ENCODE measurements at regions not wholly inside any gene's neighbourhood (a gene's known extent, or its start where the extent isn't known, plus 50 kb on each side); places are given as distances from the start of the nearest gene placed in this dataset.

GRCh38 chr5:20335978-20336377 is 348.0 kb upstream of the CDH18 start:
- no peak overlapping the region for H3K27ac ChIP-seq (ENCODE audit: low read depth in 2 of 2, low read length in 2 of 2)
- TF ChIP-seq CTCF (IDR thresholded peaks at IDR 0.05; ENCODE audit: borderline replicate concordance, extremely low read depth, insufficient read depth) = no peak
- H3K9me3 ChIP-seq (ENCODE audit: control insufficient read depth in 2 of 3, insufficient read depth in 1 of 3, low read length in 3 of 3) = no peaks in the 10 kb centered on the region
- no peak for FAIRE-seq
- no peak for DNase-seq
- H3K4me3 ChIP-seq (ENCODE audit: low read length in 3 of 3) = no peak overlapping the region
- intact Hi-C loops (cut with DNase I) = no loop called here
- H3K36me3 ChIP-seq (ENCODE audit: control insufficient read depth in 2 of 3, insufficient read depth in 3 of 3, low read length in 3 of 3) = no peaks in the 10 kb centered on the region
- H3K4me1 ChIP-seq (ENCODE audit: control insufficient read depth in 2 of 3, insufficient read depth in 2 of 3, low read depth in 1 of 3, low read length in 3 of 3) = no peaks in the 10 kb centered on the region
- no peak overlapping the region for H3K9ac ChIP-seq (ENCODE audit: low read length in 3 of 3)
- no peaks in the 10 kb centered on the region for H3K27me3 ChIP-seq (ENCODE audit: control insufficient read depth, insufficient read depth, low read length)

- no peaks in the 10 kb centered on the region for H3K27me3 ChIP-seq (ENCODE audit: control insufficient read depth, insufficient read depth, low read length)
- DNase-seq (no peak), FAIRE-seq (no peak)
- H3K9ac ChIP-seq (ENCODE audit: low read length in 3 of 3) = no peak overlapping the region
- H3K4me1 ChIP-seq (ENCODE audit: control insufficient read depth in 2 of 3, insufficient read depth in 2 of 3, low read depth in 1 of 3, low read length in 3 of 3) = no peaks in the 10 kb centered on the region
- H3K27ac ChIP-seq (ENCODE audit: low read depth in 2 of 2, low read length in 2 of 2) = no peak overlapping the region
- intact Hi-C loops (cut with DNase I) = no loop called here
- no peaks in the 10 kb centered on the region for H3K9me3 ChIP-seq (ENCODE audit: control insufficient read depth in 2 of 3, insufficient read depth in 1 of 3, low read length in 3 of 3)
- TF ChIP-seq CTCF (IDR thresholded peaks at IDR 0.05; ENCODE audit: borderline replicate concordance, extremely low read depth, insufficient read depth) = no peak
- H3K36me3 ChIP-seq (ENCODE audit: control insufficient read depth in 2 of 3, insufficient read depth in 3 of 3, low read length in 3 of 3) = no peaks in the 10 kb centered on the region
- no peak overlapping the region for H3K4me3 ChIP-seq (ENCODE audit: low read length in 3 of 3)
Observed at GRCh38 chr5:20331826-20332225, 343.8 kb upstream of the CDH18 start.

GRCh38 chr5:20323323-20323722 is 335.3 kb upstream of the CDH18 start:
- H3K27me3 ChIP-seq (ENCODE audit: control insufficient read depth, insufficient read depth, low read length) = no peaks in the 10 kb centered on the region
- FAIRE-seq (no peak), DNase-seq (no peak)
- no peak overlapping the region for H3K27ac ChIP-seq (ENCODE audit: low read depth in 2 of 2, low read length in 2 of 2)
- H3K4me3 ChIP-seq (ENCODE audit: low read length in 3 of 3) = no peak overlapping the region
- H3K9me3 ChIP-seq (ENCODE audit: control insufficient read depth in 2 of 3, insufficient read depth in 1 of 3, low read length in 3 of 3) = no peaks in the 10 kb centered on the region
- intact Hi-C loops (cut with DNase I) = no loop called here
- H3K9ac ChIP-seq (ENCODE audit: low read length in 3 of 3) = no peak overlapping the region
- no peaks in the 10 kb centered on the region for H3K36me3 ChIP-seq (ENCODE audit: control insufficient read depth in 2 of 3, insufficient read depth in 3 of 3, low read length in 3 of 3)
- H3K4me1 ChIP-seq (ENCODE audit: control insufficient read depth in 2 of 3, insufficient read depth in 2 of 3, low read depth in 1 of 3, low read length in 3 of 3) = no peaks in the 10 kb centered on the region
- TF ChIP-seq CTCF (IDR thresholded peaks at IDR 0.05; ENCODE audit: borderline replicate concordance, extremely low read depth, insufficient read depth) = no peak

GRCh38 chr5:20307391-20307790 is 319.4 kb upstream of the CDH18 start:
- no peaks in the 10 kb centered on the region for H3K27me3 ChIP-seq (ENCODE audit: control insufficient read depth, insufficient read depth, low read length)
- H3K9me3 ChIP-seq (ENCODE audit: control insufficient read depth in 2 of 3, insufficient read depth in 1 of 3, low read length in 3 of 3) = peaks cover 0 to 1% (median 0%) of the 10 kb centered on the region in 3 donors
- intact Hi-C loops (cut with DNase I) = no loop called here
- H3K27ac ChIP-seq (ENCODE audit: low read depth in 2 of 2, low read length in 2 of 2) = no peak overlapping the region
- H3K9ac ChIP-seq (ENCODE audit: low read length in 3 of 3) = no peak overlapping the region
- no peaks in the 10 kb centered on the region for H3K4me1 ChIP-seq (ENCODE audit: control insufficient read depth in 2 of 3, insufficient read depth in 2 of 3, low read depth in 1 of 3, low read length in 3 of 3)
- FAIRE-seq (no peak), DNase-seq (no peak)
- no peak overlapping the region for H3K4me3 ChIP-seq (ENCODE audit: low read length in 3 of 3)
- no peaks in the 10 kb centered on the region for H3K36me3 ChIP-seq (ENCODE audit: control insufficient read depth in 2 of 3, insufficient read depth in 3 of 3, low read length in 3 of 3)
- TF ChIP-seq CTCF (IDR thresholded peaks at IDR 0.05; ENCODE audit: borderline replicate concordance, extremely low read depth, insufficient read depth) = no peak

Measured in kidney (tissue), 13 donors.